Small intestine (tissue), 7 donors: ENCODE measurements at regions not wholly inside any gene's neighbourhood (a gene's known extent, or its start where the extent isn't known, plus 50 kb on each side); places are given as distances from the start of the nearest gene placed in this dataset.
A peak's percentile ranks its signal among the peaks of the same experiment; 100 is the strongest.

Experiments used
- DNase-seq, 2 donors: peaks; one replicate each; pipeline versions ENCODE4 v3.0.0 to v3.0.0-alpha.2; 2013
- FAIRE-seq: peaks from 2 replicates; lab custom pipeline; 2012; peaks lifted over from hg19 to GRCh38; lab: Jason Lieb, UNC
- H3K27ac ChIP-seq, 3 donors: one replicate each; pipeline ENCODE4 v1.5.1; 2013; ENCODE audit warnings: low read length in 2 of 3, mild to moderate bottlenecking in 2 of 3, control low read depth in 1 of 3, inconsistent platforms in 1 of 3, low read depth in 1 of 3, moderate library complexity in 1 of 3
- H3K27me3 ChIP-seq, 3 donors: one replicate each; pipeline ENCODE4 v1.6.1; 2013; ENCODE audit warnings: low read length in 3 of 3, inconsistent platforms in 1 of 3; ENCODE audit not compliant: control insufficient read depth in 3 of 3, insufficient read depth in 3 of 3
- H3K36me3 ChIP-seq, 3 donors: one replicate each; pipeline ENCODE4 v1.6.1; 2013; ENCODE audit warnings: low read length in 3 of 3, inconsistent platforms in 1 of 3, low read depth in 1 of 3, mild to moderate bottlenecking in 1 of 3, moderate library complexity in 1 of 3; ENCODE audit not compliant: control insufficient read depth in 3 of 3, insufficient read depth in 2 of 3
- H3K4me1 ChIP-seq, 3 donors: one replicate each; pipeline ENCODE4 v1.6.1; 2013; ENCODE audit warnings: low read length in 2 of 3, inconsistent platforms in 1 of 3, low read depth in 1 of 3, mild to moderate bottlenecking in 1 of 3, moderate library complexity in 1 of 3; ENCODE audit not compliant: control insufficient read depth in 3 of 3, insufficient read depth in 2 of 3
- H3K4me3 ChIP-seq, 3 donors: one replicate each; pipeline ENCODE4 v1.5.1; 2013; ENCODE audit warnings: low read length in 3 of 3, control low read depth in 1 of 3, inconsistent platforms in 1 of 3, low read depth in 1 of 3, mild to moderate bottlenecking in 1 of 3, moderate library complexity in 1 of 3
- H3K9me3 ChIP-seq, 2 donors: one replicate each; pipeline ENCODE4 v1.6.1; 2013; ENCODE audit warnings: low read depth in 1 of 2, low read length in 1 of 2; ENCODE audit not compliant: control insufficient read depth in 2 of 2, insufficient read depth in 1 of 2
- WGBS, 3 donors: extraction: QIAGEN DNeasy Blood & Tissue Kit; methylation state at CpG; one replicate each; pipeline ENCODE4 v1.1.7; 2013; 5-methylcytosine and 5-hydroxymethylcytosine counted together
- donor health status: healthy with polysubstance abuse.
- donor health status: control.
- donor health status: control.
- donor health status: Bipolar disorder and iron deficiency.
- donor health status: healthy.

DNA sequence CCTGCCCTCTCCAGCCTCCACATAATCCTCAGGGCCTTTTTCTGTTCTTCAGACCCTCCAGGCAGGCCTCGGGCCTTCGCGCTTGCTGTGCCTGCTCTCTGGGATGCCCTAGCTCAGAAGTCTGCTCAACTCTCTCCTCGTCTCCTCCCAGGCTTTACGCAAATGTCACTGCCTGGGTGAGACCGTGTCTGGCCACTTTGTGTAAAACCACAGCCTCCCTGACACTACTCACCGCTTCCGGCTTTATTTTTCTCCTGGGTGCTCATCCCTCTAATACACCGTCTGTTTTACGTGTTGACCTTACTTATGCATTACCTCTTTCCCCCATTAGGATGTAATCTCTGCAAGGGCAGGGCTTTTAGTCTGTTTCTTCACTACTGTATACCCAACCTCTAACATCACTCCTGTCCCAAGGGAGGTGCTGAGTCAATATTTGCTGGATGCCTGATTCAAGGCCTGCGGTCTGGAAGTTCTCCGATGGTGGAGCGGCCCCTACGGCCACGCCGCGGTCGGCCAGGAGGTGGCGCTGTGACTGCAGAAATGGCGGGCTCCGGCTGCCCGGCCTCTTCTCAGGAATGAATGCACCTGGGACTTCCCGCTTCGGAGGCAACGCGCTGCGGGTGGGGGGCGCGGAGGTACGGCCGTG lies 58.2 kb upstream of the THY1 start:
- H3K4me3 ChIP-seq = no peak overlapping the region
- H3K9me3 ChIP-seq = no peaks in the 10 kb centered on the region
- FAIRE-seq = no peak
- 28 to 29% (median 28%) methylated on average over 31 of the region's 31 CpGs for WGBS, 3 donors
- H3K27ac ChIP-seq = no peak overlapping the region
- no peaks in the 10 kb centered on the region for H3K4me1 ChIP-seq
- DNase-seq = peak; percentile 66 to 88
- H3K27me3 ChIP-seq = peaks cover 0 to 6% (median 0%) of the 10 kb centered on the region in 3 donors
- no peaks in the 10 kb centered on the region for H3K36me3 ChIP-seq

DNA sequence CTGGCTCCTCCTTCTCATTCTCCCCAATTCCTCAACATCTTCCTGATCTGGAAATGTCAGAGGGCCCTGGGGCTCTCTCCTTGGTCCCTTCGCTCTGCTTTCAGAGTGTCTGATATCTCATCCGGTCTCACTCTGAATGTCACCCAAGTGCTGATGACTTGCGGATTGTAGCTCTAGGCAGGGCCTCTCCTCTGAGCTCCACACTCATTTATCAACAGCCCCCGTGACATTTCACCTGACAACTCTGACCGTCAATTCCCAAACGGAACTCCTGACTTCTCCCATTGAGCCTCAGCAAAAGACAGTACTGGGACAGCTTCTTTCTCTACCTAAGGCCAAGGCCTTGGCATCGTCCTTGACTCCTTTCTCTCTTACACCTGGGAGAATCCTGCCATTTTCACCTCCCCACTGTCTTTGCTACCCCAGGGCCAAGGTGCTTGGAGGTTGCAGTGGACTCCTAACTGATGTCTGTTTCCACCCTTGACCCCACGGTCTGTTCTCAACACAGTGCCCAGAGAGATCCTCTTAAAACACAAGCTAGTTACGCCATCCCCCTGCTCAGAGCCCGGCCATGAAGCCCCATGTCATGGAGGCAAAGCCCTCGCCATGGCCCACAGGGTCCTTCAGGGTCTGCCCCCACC lies 57.5 kb upstream of the THY1 start:
- DNase-seq = no peak
- FAIRE-seq = no peak

DNA sequence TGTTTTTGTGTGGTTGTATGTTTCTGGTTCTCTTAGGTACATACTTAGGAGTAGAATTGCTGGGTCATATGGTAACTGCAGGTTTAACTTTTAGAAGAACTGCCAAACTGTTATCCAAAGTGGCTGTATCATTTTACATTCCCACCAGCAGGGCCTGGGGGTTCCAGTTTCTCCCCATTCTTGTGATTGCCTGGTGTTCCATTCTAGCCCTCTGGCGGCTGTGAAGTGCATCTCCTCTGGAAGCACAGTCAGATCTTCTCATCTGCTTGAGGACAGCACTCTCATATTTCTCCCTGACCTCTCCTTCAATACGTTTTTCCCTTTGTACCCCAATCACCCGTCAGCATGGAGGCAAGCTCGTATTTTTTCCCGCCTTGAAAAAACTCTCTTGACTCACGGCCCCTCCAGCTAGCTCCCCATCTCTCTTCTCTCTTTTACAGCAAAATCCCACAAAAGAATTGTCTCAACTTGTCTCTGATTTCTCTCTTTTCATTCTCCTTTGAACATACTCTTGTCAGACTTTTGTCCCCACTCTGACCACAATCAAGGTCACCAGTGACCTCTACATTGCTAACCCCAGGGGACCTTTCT lies 56.8 kb upstream of the THY1 start:
- Histone ChIP-seq H3K27me3 (peaks cover 0 to 6% (median 0%) of the 10 kb centered on the region in 3 donors), H3K4me1 (no peaks in the 10 kb centered on the region), H3K9me3 (no peaks in the 10 kb centered on the region), H3K4me3 (no peak overlapping the region), H3K36me3 (no peaks in the 10 kb centered on the region), H3K27ac (no peak overlapping the region)
- DNase-seq (no peak), FAIRE-seq (no peak)
- 69 to 75% (median 72%) methylated on average over 6 of the region's 6 CpGs for WGBS, 3 donors

More for the DNA sequence above, 57.5 kb upstream of the THY1 start:
- Histone ChIP-seq H3K4me1 (no peaks in the 10 kb centered on the region), H3K27me3 (peaks cover 0 to 6% (median 0%) of the 10 kb centered on the region in 3 donors), H3K4me3 (no peak overlapping the region), H3K9me3 (no peaks in the 10 kb centered on the region), H3K36me3 (no peaks in the 10 kb centered on the region), H3K27ac (no peak overlapping the region)
- WGBS, 3 donors = 83 to 90% (median 84%) methylated on average over 11 of the region's 11 CpGs

DNA sequence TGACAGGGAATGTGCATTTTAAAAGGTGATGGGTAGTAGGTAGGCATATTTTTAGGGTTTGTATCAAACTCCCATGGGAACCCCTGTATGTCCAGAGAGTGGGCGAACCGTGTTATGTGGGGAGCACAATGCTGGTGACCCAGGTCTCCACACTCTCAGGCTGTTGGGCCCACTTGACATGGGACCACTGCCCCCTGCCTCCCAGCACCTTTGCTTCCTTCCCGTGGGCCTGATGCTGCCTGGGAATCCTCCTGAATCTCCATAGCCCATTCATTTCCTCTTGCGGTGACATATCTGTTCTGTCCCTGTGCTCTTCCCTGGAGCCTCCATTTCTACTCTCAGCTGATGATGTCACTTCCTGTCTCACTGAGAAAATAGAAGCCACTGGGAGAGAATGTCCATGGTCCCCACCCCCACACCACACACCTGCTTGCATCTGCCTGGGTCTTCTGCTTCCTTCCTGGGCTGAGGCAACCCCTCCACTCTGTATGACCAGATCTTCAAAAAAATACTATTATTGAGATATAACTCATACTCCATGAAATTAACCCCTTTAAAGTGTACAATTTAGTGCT lies 55.8 kb upstream of the THY1 start:
- no peak for FAIRE-seq
- no peaks in the 10 kb centered on the region for H3K36me3 ChIP-seq
- no peaks in the 10 kb centered on the region for H3K9me3 ChIP-seq
- WGBS, 3 donors = 51 to 70% (median 59%) methylated on average over 4 of the region's 4 CpGs
- H3K4me1 ChIP-seq = no peaks in the 10 kb centered on the region
- no peak overlapping the region for H3K27ac ChIP-seq
- H3K4me3 ChIP-seq = no peak overlapping the region
- H3K27me3 ChIP-seq = peaks cover 0 to 6% (median 0%) of the 10 kb centered on the region in 3 donors
- no peak for DNase-seq

DNA sequence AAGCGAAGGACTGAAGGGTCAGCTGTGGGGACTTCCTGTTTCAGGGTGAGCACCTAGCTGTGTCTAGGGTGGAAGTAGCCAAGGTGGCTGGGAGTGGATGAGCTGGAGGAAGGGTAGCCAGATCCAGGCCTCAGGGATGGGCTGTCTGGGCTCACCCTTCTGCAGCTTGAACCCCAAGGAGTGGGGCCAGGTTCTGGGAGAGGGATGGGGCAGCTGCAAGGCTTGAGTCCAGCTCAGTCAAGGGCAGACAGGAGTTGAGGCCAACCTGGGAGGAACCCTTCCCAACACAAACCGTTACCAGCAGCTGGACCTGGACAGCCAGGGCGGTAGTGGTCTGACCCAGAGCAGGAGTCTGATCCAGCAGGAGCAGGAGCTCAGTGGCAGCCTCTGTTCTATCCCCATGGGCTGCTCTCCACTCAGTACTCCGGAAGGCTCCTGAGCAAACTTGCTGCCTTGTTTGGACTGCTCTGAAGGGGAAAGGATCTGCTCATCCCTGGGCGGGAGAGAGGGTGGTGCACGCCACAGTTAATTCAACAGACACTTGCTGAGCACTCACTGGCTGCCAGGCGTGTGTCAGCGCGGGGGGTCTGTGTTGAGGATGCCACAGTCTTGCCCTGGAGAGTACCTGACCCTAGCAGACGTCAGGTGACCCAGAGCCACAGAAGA lies 53.8 kb upstream of the THY1 start:
- DNase-seq (no peak), FAIRE-seq (no peak)
- 65 to 71% (median 70%) methylated on average over 10 of the region's 10 CpGs for WGBS, 3 donors
- peaks cover 0 to 6% (median 0%) of the 10 kb centered on the region in 3 donors for H3K27me3 ChIP-seq
- H3K9me3 ChIP-seq = no peaks in the 10 kb centered on the region
- no peak overlapping the region for H3K27ac ChIP-seq
- H3K4me1 ChIP-seq = no peaks in the 10 kb centered on the region
- no peaks in the 10 kb centered on the region for H3K36me3 ChIP-seq
- H3K4me3 ChIP-seq = no peak overlapping the region

DNA sequence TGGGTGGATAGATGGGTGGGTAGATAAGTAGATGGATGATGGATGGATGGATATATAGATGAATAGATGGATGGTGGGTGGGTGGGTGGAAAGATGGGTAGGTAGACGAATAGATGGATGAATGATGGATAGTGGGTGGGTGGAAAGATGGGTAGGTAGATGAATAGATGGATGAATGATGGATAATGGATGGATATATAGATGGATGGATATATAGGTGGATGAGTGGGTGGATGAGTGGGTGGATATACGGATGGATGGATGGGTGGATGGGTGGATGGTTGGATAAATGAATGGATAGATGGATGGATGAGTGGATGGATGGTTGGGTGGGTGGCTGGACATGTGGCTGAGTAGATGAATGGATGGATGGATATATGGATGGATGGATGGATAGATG lies 53.1 kb upstream of the THY1 start:
- no peaks in the 10 kb centered on the region for H3K4me1 ChIP-seq
- H3K9me3 ChIP-seq = no peaks in the 10 kb centered on the region
- DNase-seq (no peak), FAIRE-seq (no peak)
- H3K36me3 ChIP-seq = no peaks in the 10 kb centered on the region
- 75 to 83% (median 75%) methylated on average over 2 of the region's 2 CpGs for WGBS, 3 donors
- H3K4me3 ChIP-seq = no peak overlapping the region
- no peak overlapping the region for H3K27ac ChIP-seq
- H3K27me3 ChIP-seq = peaks cover 0 to 6% (median 0%) of the 10 kb centered on the region in 3 donors

DNA sequence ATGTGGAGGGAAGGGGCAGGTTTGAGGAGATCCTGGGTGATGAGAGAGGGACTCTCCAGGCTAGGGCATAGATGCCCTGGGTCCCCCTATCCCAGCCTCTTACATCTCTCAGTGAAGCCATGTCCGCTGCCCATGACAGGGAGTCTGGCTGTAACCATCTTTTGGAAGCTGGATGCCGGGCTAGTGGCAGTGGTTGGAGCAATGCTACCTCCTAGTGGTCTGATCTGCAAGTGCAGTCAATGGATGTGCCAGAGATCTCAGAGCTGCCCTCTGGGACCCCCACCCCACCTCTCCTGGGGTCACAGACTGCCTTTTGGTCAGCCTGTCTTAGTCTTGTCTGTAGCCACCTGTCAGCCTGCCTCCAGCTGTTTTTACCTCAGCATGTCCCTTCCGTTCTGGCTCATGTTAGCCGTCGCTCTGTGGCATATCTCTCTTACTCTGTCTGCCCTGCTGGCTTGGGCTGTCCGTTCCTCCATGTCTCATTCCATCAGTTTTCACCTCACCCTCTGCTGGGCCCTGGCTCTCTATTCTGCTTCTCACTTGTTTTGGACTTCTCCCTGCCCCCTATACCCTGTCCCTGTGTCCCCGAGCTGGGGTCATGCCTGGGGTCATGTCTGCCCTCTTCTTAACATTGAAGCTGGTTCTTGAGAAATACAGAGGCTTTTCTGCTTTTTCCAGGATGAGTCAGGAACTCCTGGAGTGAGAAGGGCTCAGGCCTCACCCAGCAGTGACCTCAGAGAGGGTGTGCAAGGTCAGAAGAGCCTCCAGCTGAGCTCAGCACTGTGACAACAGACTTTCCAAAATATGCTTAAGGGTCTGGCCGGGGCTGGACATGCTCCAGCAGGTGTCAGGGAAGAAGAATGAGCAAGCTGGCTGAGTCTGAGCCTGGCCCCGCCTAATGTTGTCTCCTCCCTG lies 52.0 kb upstream of the THY1 start:
- Histone ChIP-seq H3K36me3 (no peaks in the 10 kb centered on the region), H3K4me3 (no peak overlapping the region), H3K27me3 (peaks cover 0 to 6% (median 0%) of the 10 kb centered on the region in 3 donors), H3K9me3 (no peaks in the 10 kb centered on the region), H3K4me1 (no peaks in the 10 kb centered on the region), H3K27ac (peak overlapping the region in 1 of 3 donors; percentile 26)
- DNase-seq = peak; percentile 48 to 73
- WGBS, 3 donors = 22 to 30% (median 25%) methylated on average over 9 of the region's 9 CpGs
- no peak for FAIRE-seq
